ENCODE measurements at regions not wholly inside any gene's neighbourhood (a gene's known extent, or its start where the extent isn't known, plus 50 kb on each side); places are given as distances from the start of the nearest gene placed in this dataset.

DNA sequence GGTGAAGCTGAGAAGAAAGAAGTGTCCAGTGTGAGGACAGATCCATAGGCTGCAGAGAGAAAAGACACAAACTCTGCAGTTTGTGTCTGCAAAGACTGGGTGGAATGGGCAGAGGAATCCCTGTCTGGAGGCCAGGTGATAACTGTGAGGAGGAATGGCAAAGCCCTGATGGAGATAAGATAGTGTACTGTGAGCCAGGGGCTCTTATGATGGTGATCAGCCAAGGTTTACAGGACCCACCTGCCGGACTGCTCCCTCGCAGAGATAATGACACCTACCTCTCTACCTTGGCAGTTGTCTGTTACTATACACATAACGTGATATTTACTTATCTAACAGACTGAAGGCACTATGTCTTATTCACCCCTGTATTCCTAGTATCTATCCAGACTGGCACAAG lies 92.6 kb upstream of the ASIC2 start:
- Mint-ChIP-seq H3K9me3 (peaks cover 2% of the 10 kb centered on the region), H3K4me3 (no peak overlapping the region)

DNA sequence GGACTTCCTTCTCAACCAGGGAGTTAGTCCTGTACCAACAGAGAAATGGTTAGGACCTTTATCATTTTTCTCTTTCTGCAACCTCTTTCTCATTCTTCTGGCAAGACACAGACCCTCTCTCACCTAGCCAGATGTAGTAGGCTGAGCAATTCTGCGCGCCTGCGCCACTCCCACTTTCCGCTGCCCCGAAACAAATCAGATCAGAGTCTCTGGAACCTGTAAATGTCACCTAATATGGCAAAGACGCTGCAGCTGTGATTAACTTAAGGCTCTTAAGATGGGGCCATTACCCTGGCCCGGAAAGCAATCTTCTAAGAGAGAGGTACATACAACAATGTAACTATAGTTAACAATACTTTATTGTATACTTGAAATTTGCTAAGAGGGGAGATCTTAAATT lies 94.3 kb upstream of the ASIC2 start:
- H3K27ac Mint-ChIP-seq = no peak overlapping the region
- peaks cover 5% of the 10 kb centered on the region for H3K9me3 Mint-ChIP-seq
- H3K4me1 Mint-ChIP-seq = peaks cover 2% of the 10 kb centered on the region
- no peaks in the 10 kb centered on the region for H3K36me3 Mint-ChIP-seq
- H3K27me3 Mint-ChIP-seq = peaks cover 5% of the 10 kb centered on the region
- DNase-seq (ENCODE audit: low spot score in 2 of 2) (no peak), ATAC-seq (ENCODE audit: low read depth) (no peak)
- no peak overlapping the region for H3K4me3 Mint-ChIP-seq

More for the DNA sequence above, 92.6 kb upstream of the ASIC2 start:
- Mint-ChIP-seq H3K27me3 (peaks cover 5% of the 10 kb centered on the region), H3K27ac (no peak overlapping the region), H3K4me1 (no peaks in the 10 kb centered on the region), H3K36me3 (no peaks in the 10 kb centered on the region)
- ATAC-seq (ENCODE audit: low read depth) = no peak
- no peak for DNase-seq (ENCODE audit: low spot score in 2 of 2)

DNA sequence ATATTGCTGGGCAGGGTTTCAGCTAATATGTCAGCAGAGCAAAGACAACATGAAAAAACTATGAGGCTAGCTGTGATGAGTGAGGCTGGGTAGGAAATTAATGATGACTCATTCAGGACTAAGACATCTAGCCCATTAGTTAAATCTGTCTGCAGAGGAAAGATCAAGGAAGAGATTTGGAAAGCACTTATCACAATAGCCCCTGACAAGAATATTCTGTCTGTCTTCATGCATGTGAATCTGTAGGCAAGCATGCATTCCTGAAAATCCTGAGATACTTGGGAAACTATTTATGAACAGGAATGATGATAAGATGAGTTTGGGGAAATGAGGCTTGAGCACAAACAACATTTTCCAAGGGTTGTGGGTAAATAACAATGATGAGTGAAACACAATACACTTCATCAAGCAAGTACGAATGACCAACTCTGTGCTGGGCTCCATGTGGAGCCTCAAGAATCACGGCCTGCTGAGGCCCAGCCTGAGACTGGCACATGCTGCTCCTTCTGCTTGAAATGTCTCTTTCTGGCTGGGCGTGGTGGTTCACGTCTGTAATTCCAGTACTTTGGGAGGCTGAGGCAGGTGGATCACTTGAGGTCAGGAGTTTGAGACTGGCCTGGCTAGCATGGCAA lies 96.5 kb upstream of the ASIC2 start:
- DNase-seq (ENCODE audit: low spot score in 2 of 2) (no peak), ATAC-seq (ENCODE audit: low read depth) (no peak)
- Mint-ChIP-seq H3K27ac (no peak overlapping the region), H3K9me3 (peaks cover 8% of the 10 kb centered on the region), H3K36me3 (no peaks in the 10 kb centered on the region), H3K27me3 (peaks cover 6% of the 10 kb centered on the region), H3K4me1 (peaks cover 2% of the 10 kb centered on the region), H3K4me3 (no peak overlapping the region)

DNA sequence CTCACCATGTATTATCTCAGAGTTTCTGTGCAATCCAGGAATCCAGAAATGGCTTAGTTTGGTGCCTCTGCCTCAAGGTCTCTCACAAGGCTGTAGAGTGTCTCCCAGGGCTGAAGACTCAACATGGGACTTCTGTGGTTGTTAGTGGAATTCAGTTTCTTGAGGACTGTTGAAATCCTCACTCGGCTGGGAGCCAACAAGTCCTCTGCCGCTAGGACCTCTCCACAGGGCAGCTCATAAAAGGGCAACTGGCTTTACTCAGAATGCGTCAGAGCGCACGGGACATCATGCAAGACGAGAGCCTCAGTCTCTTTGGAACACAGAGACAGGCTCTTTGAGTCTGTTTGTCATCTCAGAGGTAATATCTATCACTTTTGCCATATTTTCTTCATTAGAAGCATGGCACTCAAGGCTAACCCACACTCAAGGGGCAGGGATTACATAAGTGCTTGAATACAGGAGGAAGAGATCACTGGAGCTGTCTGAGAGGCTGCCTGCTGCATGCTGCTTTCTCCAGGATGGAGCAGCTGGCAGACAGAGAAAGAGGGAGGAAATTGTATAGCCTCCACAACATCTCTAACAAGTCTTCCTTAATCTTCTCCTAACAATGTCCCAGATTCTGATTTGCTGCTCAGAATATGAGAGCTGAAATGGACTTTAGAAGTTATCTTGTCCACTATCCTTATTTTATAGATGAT lies 97.5 kb upstream of the ASIC2 start:
- Mint-ChIP-seq H3K9me3 (peaks cover 6% of the 10 kb centered on the region), H3K27ac (no peak overlapping the region), H3K4me3 (no peak overlapping the region), H3K4me1 (peaks cover 2% of the 10 kb centered on the region), H3K36me3 (no peaks in the 10 kb centered on the region), H3K27me3 (peaks cover 8% of the 10 kb centered on the region)
- no peak for DNase-seq (ENCODE audit: low spot score in 2 of 2)
- ATAC-seq (ENCODE audit: low read depth) = no peak

DNA sequence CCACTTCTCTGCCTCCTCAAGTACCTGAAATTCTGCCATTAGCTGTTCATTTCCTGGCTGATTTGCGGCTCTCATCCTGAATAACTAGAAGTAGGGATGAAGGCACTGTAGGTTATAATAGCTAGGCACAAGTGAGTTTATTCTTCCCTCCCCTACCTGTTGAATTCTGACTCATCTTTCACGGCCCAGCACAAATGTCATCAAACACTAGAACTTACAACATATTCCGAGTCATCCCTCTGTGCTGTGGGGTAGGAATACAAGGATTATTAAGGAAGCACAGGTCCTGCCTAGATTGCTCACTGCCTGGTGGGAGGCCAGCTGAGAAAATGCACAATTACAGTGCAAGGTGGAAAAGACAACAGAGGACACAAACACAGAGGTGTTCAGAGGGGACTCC lies 103.7 kb upstream of the ASIC2 start:
- DNase-seq (ENCODE audit: low spot score in 2 of 2) (no peak), ATAC-seq (ENCODE audit: low read depth) (no peak)
- H3K36me3 Mint-ChIP-seq = no peaks in the 10 kb centered on the region
- no peak overlapping the region for H3K27ac Mint-ChIP-seq
- no peak overlapping the region for H3K4me3 Mint-ChIP-seq
- H3K4me1 Mint-ChIP-seq = peaks cover 2% of the 10 kb centered on the region
- H3K9me3 Mint-ChIP-seq = peaks cover 13% of the 10 kb centered on the region
- peaks cover 11% of the 10 kb centered on the region for H3K27me3 Mint-ChIP-seq

DNA sequence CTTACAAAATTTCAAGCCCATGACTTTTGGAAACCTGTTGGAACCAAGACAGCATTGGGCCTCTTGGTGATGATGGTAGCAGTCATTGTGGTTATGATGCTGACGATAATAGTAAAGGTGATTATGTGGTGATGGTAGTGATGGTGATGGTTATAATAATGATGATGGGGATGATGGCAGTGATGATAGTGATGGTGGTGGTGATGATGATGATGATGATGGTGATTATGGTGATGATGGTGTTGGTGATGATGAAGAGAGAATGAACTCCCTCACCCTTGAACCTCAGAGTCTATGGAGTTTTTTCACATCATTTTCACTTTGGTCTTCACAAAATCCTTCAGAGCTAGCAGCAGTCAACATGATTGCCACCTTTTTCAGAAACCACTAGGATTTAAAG lies 105.3 kb upstream of the ASIC2 start:
- no peak for ATAC-seq (ENCODE audit: low read depth)
- H3K9me3 Mint-ChIP-seq = peaks cover 6% of the 10 kb centered on the region
- no peaks in the 10 kb centered on the region for H3K36me3 Mint-ChIP-seq
- no peaks in the 10 kb centered on the region for H3K4me1 Mint-ChIP-seq
- H3K27me3 Mint-ChIP-seq = peaks cover 13% of the 10 kb centered on the region
- H3K27ac Mint-ChIP-seq = no peak overlapping the region
- DNase-seq (ENCODE audit: low spot score in 2 of 2) = no peak
- no peak overlapping the region for H3K4me3 Mint-ChIP-seq

DNA sequence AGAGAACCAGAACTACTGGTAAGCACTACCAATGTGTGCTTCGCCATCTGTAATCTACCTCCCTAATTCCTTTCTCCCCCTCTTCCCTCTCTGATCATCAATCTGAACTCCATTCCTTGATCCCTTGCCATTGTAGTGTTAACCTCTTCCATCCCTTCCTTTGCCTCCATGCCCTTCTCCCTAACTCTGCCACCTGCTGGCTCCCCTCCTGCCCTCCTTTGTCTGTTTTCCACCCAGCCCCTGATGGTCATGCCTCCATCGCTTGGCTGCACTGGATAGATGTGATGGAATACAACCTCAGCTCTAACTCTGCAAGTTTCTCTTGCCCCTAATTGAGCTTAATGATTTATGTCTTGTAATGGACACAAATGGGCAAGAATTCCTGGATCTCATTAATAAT lies 108.2 kb upstream of the ASIC2 start:
- H3K4me1 Mint-ChIP-seq = no peaks in the 10 kb centered on the region
- peaks cover 6% of the 10 kb centered on the region for H3K9me3 Mint-ChIP-seq
- DNase-seq (ENCODE audit: low spot score in 2 of 2) (no peak), ATAC-seq (ENCODE audit: low read depth) (no peak)
- H3K4me3 Mint-ChIP-seq = no peak overlapping the region
- peaks cover 9% of the 10 kb centered on the region for H3K27me3 Mint-ChIP-seq
- H3K36me3 Mint-ChIP-seq = no peaks in the 10 kb centered on the region
- H3K27ac Mint-ChIP-seq = no peak overlapping the region

DNA sequence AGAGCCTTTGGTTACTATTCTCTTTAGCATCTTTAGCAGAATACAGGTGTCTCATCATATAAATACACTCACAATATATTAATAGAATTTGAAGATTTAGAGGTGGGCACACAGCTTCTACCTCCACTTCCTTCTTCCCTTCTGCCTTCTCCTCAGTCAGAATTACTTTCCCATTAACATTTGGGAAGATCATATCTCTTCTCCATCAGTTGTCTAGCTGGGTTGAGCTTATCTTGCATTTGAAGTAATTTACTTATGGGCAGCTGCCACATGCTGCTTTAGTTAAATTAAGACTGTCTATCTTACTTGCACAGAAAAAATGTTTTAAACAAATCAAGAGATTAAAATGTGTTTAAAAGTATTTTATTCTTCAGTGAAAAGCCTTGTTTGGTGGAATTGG lies 110.1 kb upstream of the ASIC2 start:
- DNase-seq (ENCODE audit: low spot score in 2 of 2) (no peak), ATAC-seq (ENCODE audit: low read depth) (no peak)
- H3K9me3 Mint-ChIP-seq = peaks cover 6% of the 10 kb centered on the region
- no peak overlapping the region for H3K4me3 Mint-ChIP-seq
- no peak overlapping the region for H3K27ac Mint-ChIP-seq
- peaks cover 9% of the 10 kb centered on the region for H3K27me3 Mint-ChIP-seq
- H3K4me1 Mint-ChIP-seq = no peaks in the 10 kb centered on the region
- no peaks in the 10 kb centered on the region for H3K36me3 Mint-ChIP-seq

DNA sequence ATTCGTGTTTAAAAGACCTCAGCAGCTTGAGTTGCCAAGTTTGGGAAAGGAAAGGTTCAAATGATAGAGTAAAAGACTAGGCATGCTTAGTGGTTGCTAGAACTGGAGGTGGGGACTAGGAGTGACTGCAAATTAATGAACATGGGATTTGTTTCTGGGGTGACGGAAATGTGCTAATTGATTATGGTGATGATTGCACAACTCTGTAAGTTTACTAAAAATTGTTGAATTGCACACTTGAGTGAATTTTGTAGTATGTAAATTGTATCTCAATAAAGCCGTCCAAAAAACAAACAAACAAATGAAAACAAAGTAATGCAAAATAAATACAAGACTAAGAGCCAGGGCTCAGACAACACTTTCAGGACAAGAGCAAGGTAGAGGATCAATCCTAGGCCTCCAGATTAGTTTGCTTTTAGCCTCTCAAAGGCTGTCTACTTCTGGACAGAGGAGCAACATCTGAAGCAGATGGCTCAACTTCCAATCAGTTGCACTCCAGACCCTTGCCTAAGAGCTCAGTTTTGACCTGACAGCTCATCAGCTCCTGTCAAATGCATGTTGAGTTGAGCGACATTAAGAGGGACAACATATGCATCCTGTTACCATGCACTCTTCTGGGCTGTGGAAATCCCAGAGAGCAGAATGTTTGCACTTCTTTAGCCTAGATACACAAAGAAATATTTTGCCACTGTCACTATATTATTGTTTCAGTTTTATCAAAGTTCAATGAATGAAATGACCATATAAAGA lies 111.2 kb upstream of the ASIC2 start:
- ATAC-seq (ENCODE audit: low read depth) = no peak
- Mint-ChIP-seq H3K36me3 (no peaks in the 10 kb centered on the region), H3K4me1 (no peaks in the 10 kb centered on the region), H3K27me3 (peaks cover 11% of the 10 kb centered on the region), H3K27ac (no peak overlapping the region), H3K4me3 (no peak overlapping the region), H3K9me3 (peaks cover 4% of the 10 kb centered on the region)
- no peak for DNase-seq (ENCODE audit: low spot score in 2 of 2)

DNA sequence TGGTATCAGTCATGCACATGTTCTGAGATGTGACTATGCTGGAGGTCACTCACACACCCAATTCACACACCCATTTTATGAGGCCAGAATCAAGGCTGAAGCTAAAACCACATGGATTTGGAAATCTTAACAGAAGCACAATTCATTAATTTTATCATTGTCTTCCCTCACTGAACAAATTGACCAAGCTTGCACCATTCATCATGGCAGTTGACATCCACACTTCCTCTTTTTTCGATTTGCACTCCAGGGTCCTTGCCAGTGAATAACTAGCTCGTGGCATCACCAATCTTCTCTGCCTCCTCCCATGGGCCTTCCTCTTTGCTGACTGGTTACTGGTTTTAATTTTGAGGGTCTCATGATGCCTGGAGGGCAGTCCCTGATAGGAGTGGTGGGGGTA lies 123.0 kb upstream of the ASIC2 start:
- DNase-seq (ENCODE audit: low spot score in 2 of 2) (no peak), ATAC-seq (ENCODE audit: low read depth) (no peak)
- Mint-ChIP-seq H3K4me3 (no peak overlapping the region), H3K27me3 (peaks cover 5% of the 10 kb centered on the region), H3K27ac (no peak overlapping the region), H3K4me1 (no peaks in the 10 kb centered on the region), H3K9me3 (peaks cover 2% of the 10 kb centered on the region), H3K36me3 (no peaks in the 10 kb centered on the region)

DNA sequence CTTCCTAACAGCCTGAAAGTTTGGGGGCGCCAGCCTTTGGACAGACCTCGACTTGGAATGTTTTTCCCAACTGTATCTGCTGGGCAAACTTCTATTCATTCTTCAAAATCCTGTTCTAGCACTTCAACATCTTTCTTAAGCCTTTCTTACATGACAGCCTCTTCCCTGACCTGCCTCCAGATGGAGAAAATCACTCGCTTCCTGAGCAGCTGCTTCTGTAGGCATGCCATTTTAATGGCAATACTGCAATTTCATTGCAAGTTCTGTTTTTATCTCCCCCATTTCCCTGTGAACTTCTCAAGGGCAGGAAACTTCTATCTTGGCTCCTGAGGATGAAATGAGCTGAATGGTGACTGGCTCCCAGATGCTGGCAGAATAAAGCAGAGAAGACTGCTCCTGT lies 128.8 kb upstream of the ASIC2 start:
- no peak overlapping the region for H3K4me3 Mint-ChIP-seq
- H3K27me3 Mint-ChIP-seq = peaks cover 7% of the 10 kb centered on the region
- ATAC-seq (ENCODE audit: low read depth) (no peak), DNase-seq (ENCODE audit: low spot score in 2 of 2) (no peak)
- no peaks in the 10 kb centered on the region for H3K4me1 Mint-ChIP-seq
- H3K27ac Mint-ChIP-seq = no peak overlapping the region
- H3K9me3 Mint-ChIP-seq = peaks cover 6% of the 10 kb centered on the region
- H3K36me3 Mint-ChIP-seq = no peaks in the 10 kb centered on the region

DNA sequence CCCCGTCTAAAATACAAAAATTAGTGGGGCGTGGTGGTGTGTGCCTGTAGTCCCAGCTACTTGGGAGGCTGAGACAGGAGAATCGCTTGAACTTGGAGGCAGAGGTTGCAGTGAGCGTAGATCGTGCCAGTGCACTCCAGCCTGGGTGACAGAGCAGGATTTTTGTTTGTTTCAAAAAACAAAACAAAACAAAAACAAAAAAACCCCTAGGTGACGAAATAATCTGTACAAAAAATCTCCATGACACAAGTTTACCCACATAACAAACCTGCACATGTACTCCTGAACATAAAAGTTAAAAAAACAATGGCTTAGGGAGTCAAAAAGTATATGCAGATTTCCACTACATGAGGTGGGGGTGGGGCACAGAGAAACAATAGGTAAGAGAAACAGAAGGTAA lies 140.5 kb upstream of the ASIC2 start:
- ATAC-seq (ENCODE audit: low read depth) = no peak
- Mint-ChIP-seq H3K27ac (no peak overlapping the region), H3K4me1 (no peaks in the 10 kb centered on the region)

DNA sequence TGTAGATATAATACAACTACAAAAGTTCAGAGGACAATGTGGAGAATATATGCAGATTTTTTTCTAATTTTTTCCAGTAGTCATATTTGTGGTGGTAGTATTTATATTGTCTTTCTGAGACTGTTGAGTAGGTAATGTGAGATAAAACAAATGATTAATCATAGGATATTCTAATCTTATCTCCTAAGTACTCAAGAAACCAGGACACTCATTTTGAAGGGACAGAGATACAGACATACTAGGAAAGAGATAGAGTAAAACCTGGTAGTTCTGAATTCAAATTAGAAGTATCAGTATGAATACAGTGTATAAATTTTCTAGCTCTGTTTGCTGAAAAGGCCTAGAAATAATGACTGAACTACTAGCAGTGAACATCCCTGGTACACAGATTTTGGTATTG lies 141.7 kb upstream of the ASIC2 start:
- no peak overlapping the region for H3K4me3 Mint-ChIP-seq
- DNase-seq (ENCODE audit: low spot score in 2 of 2) (no peak), ATAC-seq (ENCODE audit: low read depth) (no peak)
- no peak overlapping the region for H3K27ac Mint-ChIP-seq
- no peaks in the 10 kb centered on the region for H3K36me3 Mint-ChIP-seq
- H3K9me3 Mint-ChIP-seq = peaks cover 3% of the 10 kb centered on the region
- no peaks in the 10 kb centered on the region for H3K4me1 Mint-ChIP-seq
- H3K27me3 Mint-ChIP-seq = peaks cover 2% of the 10 kb centered on the region

More for the DNA sequence above, 140.5 kb upstream of the ASIC2 start:
- Mint-ChIP-seq H3K4me3 (no peak overlapping the region), H3K36me3 (no peaks in the 10 kb centered on the region), H3K27me3 (peaks cover 2% of the 10 kb centered on the region), H3K9me3 (peaks cover 3% of the 10 kb centered on the region)
- no peak for DNase-seq (ENCODE audit: low spot score in 2 of 2)

DNA sequence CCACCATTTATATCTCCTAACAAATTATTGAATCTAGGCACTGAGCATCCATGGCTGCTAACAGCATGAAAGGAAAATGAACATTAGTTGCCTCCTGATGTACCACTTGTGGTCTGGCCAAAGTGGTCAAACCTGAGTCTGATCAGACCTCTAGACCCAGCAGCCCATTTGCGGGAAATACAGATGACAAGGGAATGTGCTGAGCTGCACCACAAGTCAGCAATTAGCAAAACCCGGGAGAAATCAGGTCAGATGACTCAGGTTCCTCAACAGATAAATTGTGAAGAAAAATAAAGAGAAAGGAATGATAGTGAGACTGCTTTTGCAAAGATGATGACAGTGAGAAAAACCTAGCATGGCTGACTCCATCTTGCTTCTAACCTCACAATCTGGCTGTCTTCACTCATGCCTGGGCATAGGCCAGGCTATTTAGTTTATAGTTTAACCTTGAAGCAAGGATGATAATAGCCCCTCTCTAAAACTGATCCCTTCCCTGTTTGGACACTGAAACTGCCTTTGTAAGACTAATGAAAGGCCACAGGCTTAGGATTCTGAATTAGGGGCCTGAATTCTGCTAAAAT lies 142.7 kb upstream of the ASIC2 start:
- no peak overlapping the region for H3K27ac Mint-ChIP-seq
- H3K9me3 Mint-ChIP-seq = peaks cover 3% of the 10 kb centered on the region
- no peaks in the 10 kb centered on the region for H3K4me1 Mint-ChIP-seq
- no peaks in the 10 kb centered on the region for H3K36me3 Mint-ChIP-seq
- DNase-seq (ENCODE audit: low spot score in 2 of 2) (no peak), ATAC-seq (ENCODE audit: low read depth) (no peak)
- H3K27me3 Mint-ChIP-seq = no peaks in the 10 kb centered on the region
- H3K4me3 Mint-ChIP-seq = no peak overlapping the region

Measured in memory B cell (primary cell).